Neutrophil (primary cell): ENCODE measurements at regions not wholly inside any gene's neighbourhood (a gene's known extent, or its start where the extent isn't known, plus 50 kb on each side); places are given as distances from the start of the nearest gene placed in this dataset.

Experiments used
- H3K27ac ChIP-seq: fragments of 200-600 bp; sonication (generic); 2 replicates; pipeline ENCODE4 v1.5.1; 2016; ENCODE audit warnings: mild to moderate bottlenecking, moderate library complexity
- H3K27me3 ChIP-seq: fragments of 200-600 bp; sonication (generic); 2 replicates; pipeline ENCODE4 v1.6.0; 2016; ENCODE audit warnings: mild to moderate bottlenecking
- H3K36me3 ChIP-seq: fragments of 200-600 bp; sonication (generic); 2 replicates; pipeline ENCODE4 v1.5.1; 2017
- H3K4me1 ChIP-seq, 2 experiments: fragments of 200-600 bp in 1 of 2; sonication (generic) in 1 of 2; 1 replicate in 1 of 2; 2 replicates in 1 of 2; pipeline versions ENCODE4 v1.5.1 to v1.6.1; 2013 to 2016; ENCODE audit warnings: low read depth in 1 of 2, low read length in 1 of 2, mild to moderate bottlenecking in 1 of 2, moderate library complexity in 1 of 2; ENCODE audit not compliant: control insufficient read depth in 1 of 2, insufficient read depth in 1 of 2
- H3K4me3 ChIP-seq, 2 experiments: fragments of 200-600 bp in 1 of 2; sonication (generic) in 1 of 2; 1 replicate in 1 of 2; 2 replicates in 1 of 2; pipeline ENCODE4 v1.5.1; 2013 to 2016; ENCODE audit warnings: low read depth in 1 of 2, low read length in 1 of 2, mild to moderate bottlenecking in 1 of 2, moderate library complexity in 1 of 2
- H3K9me3 ChIP-seq: fragments of 200-600 bp; sonication (generic); 2 replicates; pipeline ENCODE4 v1.5.1; 2016
- CTCF ChIP-seq: fragments of 200-600 bp; sonication (generic); IDR thresholded peaks from 2 replicates; pipeline ENCODE4 v1.5.1; 2016; ENCODE audit warnings: antibody characterized with exemption

- no peak overlapping the region for H3K4me3 ChIP-seq
- no peaks in the 10 kb centered on the region for H3K9me3 ChIP-seq
- no peaks in the 10 kb centered on the region for H3K4me1 ChIP-seq
- no peak overlapping the region for H3K27ac ChIP-seq
- no peaks in the 10 kb centered on the region for H3K36me3 ChIP-seq
- H3K27me3 ChIP-seq, result no peaks in the 10 kb centered on the region
- no peak for TF ChIP-seq CTCF
These were observed 206.9 kb downstream of the MRPL39 start for GRCh38 chr21:25400427-25400826.

DNA sequence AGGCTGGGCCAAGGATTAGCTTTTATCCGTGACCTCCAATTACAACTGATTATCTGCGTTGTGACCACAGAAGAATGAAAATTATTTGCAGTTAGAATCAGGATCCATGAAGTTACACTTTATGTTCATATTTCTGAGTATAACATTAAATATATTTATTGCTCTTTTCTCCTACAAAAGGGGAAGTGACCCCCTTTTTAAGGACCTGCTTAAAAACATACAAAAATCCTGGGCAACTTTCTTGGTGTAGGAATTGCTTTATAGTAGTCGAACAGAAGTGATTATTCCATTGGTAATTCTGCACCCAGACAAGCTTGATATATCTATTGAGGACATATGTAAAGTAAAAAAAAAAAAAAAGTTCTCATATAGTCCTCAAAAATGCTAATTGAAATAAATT is 208.7 kb downstream of the MRPL39 start:
- Histone ChIP-seq H3K27ac (no peak overlapping the region), H3K9me3 (no peaks in the 10 kb centered on the region), H3K4me3 (no peak overlapping the region), H3K4me1 (no peaks in the 10 kb centered on the region), H3K36me3 (no peaks in the 10 kb centered on the region), H3K27me3 (no peaks in the 10 kb centered on the region)
- TF ChIP-seq CTCF, result no peak

- H3K4me1 ChIP-seq, result no peaks in the 10 kb centered on the region
- no peaks in the 10 kb centered on the region for H3K27me3 ChIP-seq
- H3K4me3 ChIP-seq, result no peak overlapping the region
- no peaks in the 10 kb centered on the region for H3K36me3 ChIP-seq
- no peak for TF ChIP-seq CTCF
- H3K9me3 ChIP-seq, result no peaks in the 10 kb centered on the region
- no peak overlapping the region for H3K27ac ChIP-seq
These were observed 211.1 kb downstream of the MRPL39 start for GRCh38 chr21:25396135-25396711.

- Histone ChIP-seq H3K27me3 (no peaks in the 10 kb centered on the region), H3K4me1 (no peaks in the 10 kb centered on the region), H3K36me3 (no peaks in the 10 kb centered on the region), H3K27ac (no peak overlapping the region), H3K9me3 (no peaks in the 10 kb centered on the region), H3K4me3 (no peak overlapping the region)
- TF ChIP-seq CTCF, result no peak
These were observed 215.5 kb downstream of the MRPL39 start for GRCh38 chr21:25391777-25392176.

- H3K27ac ChIP-seq, result no peak overlapping the region
- no peaks in the 10 kb centered on the region for H3K4me1 ChIP-seq
- H3K36me3 ChIP-seq, result no peaks in the 10 kb centered on the region
- no peaks in the 10 kb centered on the region for H3K27me3 ChIP-seq
- no peak overlapping the region for H3K4me3 ChIP-seq
- TF ChIP-seq CTCF, result no peak
- H3K9me3 ChIP-seq, result no peaks in the 10 kb centered on the region
These were observed 216.6 kb downstream of the MRPL39 start for GRCh38 chr21:25390701-25391100.

DNA sequence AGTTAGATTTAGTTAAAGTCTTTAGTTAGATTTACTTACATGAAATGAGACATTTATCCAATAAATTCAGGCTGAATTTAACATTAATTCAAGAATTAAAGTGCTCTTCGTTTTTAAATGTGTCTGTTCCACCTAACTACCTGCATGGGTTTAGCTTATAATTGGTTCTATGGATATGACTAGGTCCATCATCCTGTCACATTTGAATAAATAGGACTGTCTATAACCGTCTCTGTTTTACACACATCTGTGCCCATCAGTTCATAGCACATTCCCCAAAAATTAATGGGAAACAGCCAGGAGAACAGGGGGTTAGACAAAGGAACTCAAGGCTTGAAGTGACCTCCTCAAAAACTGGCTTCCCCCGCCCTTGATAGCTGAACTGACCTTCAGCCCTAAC is 219.6 kb downstream of the MRPL39 start:
- TF ChIP-seq CTCF, result no peak
- Histone ChIP-seq H3K27me3 (no peaks in the 10 kb centered on the region), H3K36me3 (no peaks in the 10 kb centered on the region), H3K27ac (no peak overlapping the region), H3K9me3 (no peaks in the 10 kb centered on the region), H3K4me1 (no peaks in the 10 kb centered on the region), H3K4me3 (no peak overlapping the region)
